Mucosa of rectum (tissue), 2 donors: ENCODE measurements at regions not wholly inside any gene's neighbourhood (a gene's known extent, or its start where the extent isn't known, plus 50 kb on each side); places are given as distances from the start of the nearest gene placed in this dataset.

ENCODE experiments used
- H3K27ac ChIP-seq, 2 donors: one replicate each; pipeline ENCODE4 v1.7.0; 2013; ENCODE audit warnings: inconsistent platforms in 2 of 2, low read depth in 2 of 2, low read length in 2 of 2
- H3K27me3 ChIP-seq, 2 donors: one replicate each; pipeline ENCODE4 v1.7.0; 2013; ENCODE audit warnings: low read length in 2 of 2; ENCODE audit not compliant: control insufficient read depth in 2 of 2, insufficient read depth in 2 of 2
- H3K36me3 ChIP-seq, 2 donors: one replicate each; pipeline ENCODE4 v1.7.0; 2013; ENCODE audit warnings: low read length in 2 of 2; ENCODE audit not compliant: control insufficient read depth in 2 of 2, insufficient read depth in 2 of 2
- H3K4me1 ChIP-seq, 2 donors: one replicate each; pipeline ENCODE4 v1.7.0; 2013; ENCODE audit warnings: low read length in 2 of 2, mild to moderate bottlenecking in 1 of 2; ENCODE audit not compliant: control insufficient read depth in 2 of 2, insufficient read depth in 2 of 2
- H3K4me3 ChIP-seq, 2 donors: one replicate each; pipeline ENCODE4 v1.7.0; 2013; ENCODE audit warnings: low read length in 2 of 2
- H3K9ac ChIP-seq, 2 donors: one replicate each; pipeline ENCODE4 v1.7.0; 2013; ENCODE audit warnings: low read length in 2 of 2, low read depth in 1 of 2, mild to moderate bottlenecking in 1 of 2
- H3K9me3 ChIP-seq, 2 donors: one replicate each; pipeline ENCODE4 v1.7.0; 2013; ENCODE audit warnings: low read length in 2 of 2; ENCODE audit not compliant: control insufficient read depth in 2 of 2
- donor health status: healthy.
- donor health status: Normal muscosa, but diverticular disease.

DNA sequence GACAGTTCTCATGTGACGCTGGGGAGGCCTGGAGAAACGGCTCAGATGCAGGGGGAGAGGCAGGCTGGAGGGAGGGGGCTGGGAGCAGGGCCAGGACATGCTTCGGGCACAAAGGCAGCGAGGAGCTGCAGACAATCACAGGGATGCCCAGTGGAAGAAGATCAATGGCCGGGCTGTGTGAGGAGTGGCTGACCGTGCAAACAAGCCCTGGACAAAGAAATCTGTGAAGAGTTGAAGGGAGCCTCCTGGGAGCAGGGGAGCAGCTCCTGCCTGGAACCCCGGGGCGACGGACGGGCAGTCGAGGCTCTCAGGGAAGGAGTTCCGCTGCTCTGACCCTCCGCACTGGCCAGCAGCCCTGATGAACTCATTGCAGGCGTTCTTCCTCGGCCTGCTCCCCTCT is 126.7 kb upstream of the B3GAT1 start:
- no peaks in the 10 kb centered on the region for H3K9me3 ChIP-seq
- peaks cover 8 to 12% of the 10 kb centered on the region in 2 donors for H3K4me1 ChIP-seq
- H3K36me3 ChIP-seq = no peaks in the 10 kb centered on the region
- H3K9ac ChIP-seq = no peak overlapping the region
- no peak overlapping the region for H3K27ac ChIP-seq
- no peak overlapping the region for H3K4me3 ChIP-seq
- H3K27me3 ChIP-seq = no peaks in the 10 kb centered on the region

DNA sequence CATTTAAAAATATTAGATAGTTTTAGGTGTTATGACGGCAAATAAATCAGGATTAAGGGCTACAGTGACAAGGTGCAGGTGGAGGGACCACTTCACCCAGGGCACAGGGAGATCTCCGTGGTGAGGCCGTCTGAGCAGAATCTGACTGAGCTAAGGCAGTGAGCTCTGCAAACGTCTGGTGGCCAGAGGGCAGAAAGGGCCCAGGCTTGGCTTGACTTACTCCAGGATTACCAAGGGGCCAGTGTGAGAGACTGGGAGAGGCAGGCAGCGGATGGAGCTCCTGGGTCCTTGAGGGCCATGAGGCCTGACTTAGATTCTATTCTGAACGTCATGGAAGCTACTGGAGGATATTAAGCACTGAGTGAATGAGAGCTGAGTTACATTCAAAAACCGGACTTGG is 125.9 kb upstream of the B3GAT1 start:
- H3K27ac ChIP-seq = no peak overlapping the region
- H3K4me3 ChIP-seq = no peak overlapping the region
- H3K36me3 ChIP-seq = no peaks in the 10 kb centered on the region
- no peak overlapping the region for H3K9ac ChIP-seq
- H3K4me1 ChIP-seq = peaks cover 8 to 12% of the 10 kb centered on the region in 2 donors
- H3K27me3 ChIP-seq = no peaks in the 10 kb centered on the region
- H3K9me3 ChIP-seq = no peaks in the 10 kb centered on the region

DNA sequence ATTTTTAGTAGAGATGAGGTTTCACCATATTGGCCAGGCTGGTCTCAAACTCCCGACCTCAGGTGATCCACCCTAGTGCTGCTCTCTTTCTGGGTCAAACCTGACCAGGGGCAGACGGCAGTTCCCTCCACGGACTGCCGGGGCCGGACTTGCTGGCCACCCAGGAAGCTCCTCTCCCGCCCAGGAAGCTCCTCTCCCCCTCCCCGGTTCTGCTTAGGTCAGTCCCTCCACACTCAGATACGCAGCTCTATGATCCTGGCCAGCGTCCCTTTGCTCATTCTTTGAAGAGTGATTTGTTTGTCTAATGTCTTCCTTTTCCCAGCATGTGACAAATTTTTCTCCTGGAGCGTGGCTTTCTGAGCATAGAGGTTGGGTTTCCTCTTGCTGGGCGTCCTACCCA is 125.3 kb upstream of the B3GAT1 start:
- Histone ChIP-seq H3K27me3 (no peaks in the 10 kb centered on the region), H3K4me3 (no peak overlapping the region), H3K9me3 (no peaks in the 10 kb centered on the region), H3K9ac (no peak overlapping the region), H3K36me3 (no peaks in the 10 kb centered on the region), H3K27ac (no peak overlapping the region), H3K4me1 (peaks cover 6 to 9% of the 10 kb centered on the region in 2 donors)

DNA sequence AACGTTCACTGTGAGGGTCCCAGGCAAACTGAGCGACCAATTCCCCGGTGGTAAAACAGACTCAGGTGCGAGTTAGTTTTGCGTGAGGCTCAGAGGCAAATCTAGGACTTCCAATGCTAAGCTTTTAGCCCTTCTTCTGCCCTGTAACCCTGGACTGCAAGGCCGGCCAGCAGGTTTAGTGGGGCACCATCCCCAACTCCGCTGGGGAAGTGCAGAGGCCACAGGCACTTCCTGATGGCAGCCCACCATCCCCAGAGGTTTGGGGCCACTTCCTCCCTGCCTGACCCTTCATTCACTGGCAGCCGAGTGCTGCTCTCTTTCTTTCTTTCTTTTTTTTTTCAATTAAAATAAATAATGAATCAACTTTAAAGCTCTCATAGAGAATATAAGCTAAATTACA is 124.6 kb upstream of the B3GAT1 start:
- Histone ChIP-seq H3K27me3 (no peaks in the 10 kb centered on the region), H3K27ac (no peak overlapping the region), H3K4me3 (no peak overlapping the region), H3K9ac (no peak overlapping the region), H3K4me1 (peaks cover under 1 to 3% of the 10 kb centered on the region in 2 donors), H3K36me3 (no peaks in the 10 kb centered on the region), H3K9me3 (no peaks in the 10 kb centered on the region)

DNA sequence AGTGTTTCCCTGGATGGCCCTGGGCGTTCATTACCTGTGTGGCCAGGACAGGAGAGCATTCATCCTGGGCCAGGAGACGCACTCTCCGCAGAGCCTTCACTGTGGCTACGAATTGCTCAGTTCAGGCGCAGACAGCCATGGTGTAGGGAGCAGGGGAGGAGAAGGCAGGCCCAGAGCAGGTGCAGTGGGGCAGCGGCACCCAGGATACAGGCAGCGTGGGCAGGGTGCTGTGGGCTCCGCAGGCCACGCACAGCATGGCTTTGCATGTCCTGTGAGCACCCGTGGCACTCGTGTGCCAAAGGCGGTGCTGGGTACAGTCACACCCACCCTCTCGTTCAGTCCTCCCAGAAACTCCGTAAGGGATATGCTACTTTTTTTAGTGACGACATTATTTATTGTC is 124.2 kb upstream of the B3GAT1 start:
- no peaks in the 10 kb centered on the region for H3K9me3 ChIP-seq
- no peaks in the 10 kb centered on the region for H3K36me3 ChIP-seq
- H3K4me3 ChIP-seq = no peak overlapping the region
- H3K9ac ChIP-seq = no peak overlapping the region
- no peak overlapping the region for H3K27ac ChIP-seq
- H3K27me3 ChIP-seq = no peaks in the 10 kb centered on the region
- H3K4me1 ChIP-seq = no peaks in the 10 kb centered on the region

DNA sequence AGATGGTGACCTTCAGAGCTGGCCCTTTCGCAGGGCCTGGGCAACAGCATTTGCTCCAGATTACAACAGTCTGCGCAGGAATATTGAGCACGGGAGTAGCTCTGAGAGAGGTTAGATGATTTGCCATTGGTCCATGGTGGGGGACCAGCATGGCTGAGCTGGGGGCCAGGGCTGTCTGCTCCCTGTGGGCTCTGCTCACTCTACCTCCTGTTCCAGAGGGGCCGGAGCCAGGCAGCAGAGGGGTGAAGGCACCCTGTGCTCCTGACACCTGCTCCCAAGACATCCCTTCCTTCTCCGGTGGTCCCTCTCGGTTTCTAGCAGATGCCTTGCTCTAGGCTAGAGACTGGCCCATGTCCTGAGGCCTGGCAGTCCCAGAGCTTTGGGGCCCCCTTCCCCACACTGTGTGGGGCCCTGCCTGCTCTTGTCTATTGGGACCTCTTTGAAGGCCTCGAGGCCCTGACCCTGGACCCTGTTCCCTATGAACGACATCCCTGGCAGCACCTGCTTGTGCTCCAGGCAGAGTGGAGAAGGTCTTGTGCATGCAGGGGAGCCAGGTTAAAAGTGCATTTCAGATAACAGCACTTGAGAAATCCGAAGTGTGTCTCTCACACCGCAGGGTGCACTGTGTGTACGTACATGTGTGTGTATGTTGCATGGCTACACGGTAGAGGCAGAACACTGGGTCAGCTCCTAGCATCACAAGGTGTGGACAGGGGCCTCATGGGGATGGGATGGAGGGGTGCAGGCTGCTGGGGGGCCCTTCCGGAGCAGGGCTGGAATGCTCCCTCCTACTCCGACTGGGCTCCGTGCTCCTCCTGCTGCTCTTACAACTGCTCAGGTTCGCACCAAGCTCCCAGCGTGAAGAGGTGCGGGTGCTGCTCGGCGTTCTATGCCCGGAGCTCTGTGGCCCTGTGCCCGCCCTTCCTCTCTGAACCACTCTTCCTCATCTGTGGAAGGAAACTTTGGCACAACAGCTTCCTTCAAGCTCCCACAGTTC is 123.3 kb upstream of the B3GAT1 start:
- Histone ChIP-seq H3K27me3 (no peaks in the 10 kb centered on the region), H3K9me3 (no peaks in the 10 kb centered on the region), H3K4me1 (no peaks in the 10 kb centered on the region), H3K4me3 (no peak overlapping the region), H3K9ac (no peak overlapping the region), H3K36me3 (no peaks in the 10 kb centered on the region), H3K27ac (no peak overlapping the region)

DNA sequence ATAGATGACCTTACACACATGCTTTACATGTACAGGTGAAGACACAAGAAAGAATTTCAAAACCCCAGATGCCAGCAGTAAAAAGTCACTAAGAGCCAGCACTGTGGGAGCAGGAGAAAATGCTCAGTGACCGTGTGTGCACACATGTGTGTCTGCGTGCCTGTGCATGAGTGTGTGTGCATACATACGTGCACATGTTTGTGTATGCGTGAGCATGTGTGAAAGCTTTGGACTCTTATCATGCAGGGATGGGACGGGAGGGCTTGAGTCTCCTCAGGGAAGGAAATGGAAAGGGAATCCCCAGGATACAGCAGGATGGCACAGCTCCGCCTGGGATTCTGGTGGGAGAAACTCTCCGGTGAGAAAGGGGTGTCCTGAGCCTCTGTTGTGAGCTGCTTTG is 121.5 kb upstream of the B3GAT1 start:
- Histone ChIP-seq H3K9ac (no peak overlapping the region), H3K4me3 (no peak overlapping the region), H3K27me3 (no peaks in the 10 kb centered on the region), H3K27ac (no peak overlapping the region), H3K9me3 (no peaks in the 10 kb centered on the region), H3K36me3 (no peaks in the 10 kb centered on the region), H3K4me1 (no peaks in the 10 kb centered on the region)

DNA sequence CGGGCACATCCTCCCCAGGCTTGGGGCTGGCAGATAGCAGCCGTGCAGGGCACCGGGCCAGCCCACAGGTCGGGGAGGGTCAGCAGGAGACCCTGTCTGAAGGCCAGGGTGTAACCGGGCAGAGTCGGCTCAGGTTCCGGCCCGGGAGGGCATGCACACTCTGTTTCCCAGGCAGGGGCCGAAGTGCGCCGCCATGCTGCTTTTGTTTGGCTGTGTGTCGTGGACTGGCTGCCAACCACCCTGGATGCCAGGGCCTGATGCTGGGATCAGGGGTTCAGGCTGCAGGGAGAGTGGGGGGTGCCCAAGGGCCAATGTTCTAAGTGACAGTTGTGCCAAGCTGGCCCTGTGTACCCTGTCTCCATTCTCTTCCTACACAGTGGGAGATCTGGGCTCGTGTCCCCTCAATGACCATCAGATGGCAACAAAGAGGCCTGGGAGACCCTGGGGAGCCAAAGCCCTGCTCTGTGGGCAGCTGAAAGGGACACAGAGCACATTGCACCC is 120.9 kb upstream of the B3GAT1 start:
- no peaks in the 10 kb centered on the region for H3K4me1 ChIP-seq
- no peaks in the 10 kb centered on the region for H3K9me3 ChIP-seq
- no peaks in the 10 kb centered on the region for H3K27me3 ChIP-seq
- no peak overlapping the region for H3K9ac ChIP-seq
- H3K4me3 ChIP-seq = no peak overlapping the region
- no peaks in the 10 kb centered on the region for H3K36me3 ChIP-seq
- H3K27ac ChIP-seq = no peak overlapping the region

DNA sequence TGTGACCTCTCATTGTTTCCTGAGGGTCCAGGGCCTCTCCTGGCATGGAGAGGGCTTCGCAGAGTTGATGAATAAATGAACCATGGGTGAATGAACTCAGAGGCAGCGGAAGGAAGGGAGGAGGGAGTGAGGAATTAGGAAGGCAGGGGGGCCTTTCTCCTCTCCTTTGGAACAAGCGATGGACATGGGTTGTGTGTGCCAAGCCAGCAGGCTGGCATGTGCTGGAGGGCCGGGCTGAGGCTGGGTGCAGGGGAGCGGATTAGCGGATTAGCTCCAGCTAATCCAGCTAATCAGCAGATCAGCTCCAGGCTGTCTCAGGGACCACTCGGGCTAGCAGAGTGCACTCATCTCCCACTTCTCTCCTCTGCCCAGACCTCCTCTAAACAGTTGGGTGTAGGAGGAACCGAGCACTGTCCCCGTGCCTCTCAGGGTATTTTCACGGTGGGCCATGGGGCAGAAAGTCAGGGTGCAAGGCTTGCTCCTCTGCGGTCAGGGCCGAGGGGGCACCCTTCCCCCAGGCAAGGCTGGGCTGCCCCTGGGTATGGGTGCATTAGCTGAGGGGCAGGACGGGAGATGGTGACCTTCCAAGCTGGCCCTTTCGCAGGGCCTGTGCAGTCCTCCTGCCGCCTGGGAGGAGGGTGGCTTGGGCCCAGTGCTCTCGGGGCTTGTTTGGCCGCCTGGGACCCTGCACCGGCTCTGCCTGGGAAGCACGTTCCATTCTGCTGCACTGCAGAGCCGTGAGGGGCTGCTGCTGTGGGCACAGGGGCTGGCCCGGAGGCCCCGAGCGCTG is 120.3 kb upstream of the B3GAT1 start:
- Histone ChIP-seq H3K4me3 (no peak overlapping the region), H3K27ac (no peak overlapping the region), H3K9ac (no peak overlapping the region), H3K9me3 (no peaks in the 10 kb centered on the region), H3K27me3 (no peaks in the 10 kb centered on the region), H3K36me3 (no peaks in the 10 kb centered on the region), H3K4me1 (no peaks in the 10 kb centered on the region)
